IPS-20b (cell line): ENCODE measurements at regions not wholly inside any gene's neighbourhood (a gene's known extent, or its start where the extent isn't known, plus 50 kb on each side); places are given as distances from the start of the nearest gene placed in this dataset.

Experiments
- H3K27ac ChIP-seq: one replicate; pipeline ENCODE4 v1.5.1; 2013; ENCODE audit warnings: low read length
- H3K27me3 ChIP-seq: 2 replicates; pipeline ENCODE4 v1.6.1; 2013; ENCODE audit warnings: mild to moderate bottlenecking, low read length, inconsistent platforms; ENCODE audit not compliant: insufficient read depth
- H3K36me3 ChIP-seq: 2 replicates; pipeline ENCODE4 v1.6.1; 2013; ENCODE audit warnings: low read depth, mild to moderate bottlenecking, inconsistent platforms, low read length, moderate library complexity; ENCODE audit not compliant: insufficient read depth
- H3K4me1 ChIP-seq: 2 replicates; pipeline ENCODE4 v1.6.1; 2013; ENCODE audit warnings: mild to moderate bottlenecking, control low read depth, inconsistent platforms, low read length, moderate library complexity; ENCODE audit not compliant: insufficient read depth
- H3K4me3 ChIP-seq: 2 replicates; pipeline ENCODE4 v1.5.1; 2013; ENCODE audit warnings: mild to moderate bottlenecking, low read length, inconsistent platforms
- H3K9ac ChIP-seq: 2 replicates; pipeline ENCODE4 v1.6.1; 2013; ENCODE audit warnings: low read depth, mild to moderate bottlenecking, inconsistent platforms, low read length, moderate library complexity
- H3K9me3 ChIP-seq: 2 replicates; pipeline ENCODE4 v1.6.1; 2013; ENCODE audit warnings: mild to moderate bottlenecking, low read depth, low read length, inconsistent platforms; ENCODE audit not compliant: insufficient read depth

- Histone ChIP-seq H3K9me3 (no peaks in the 10 kb centered on the region), H3K4me3 (no peak overlapping the region), H3K27ac (no peak overlapping the region), H3K27me3 (no peaks in the 10 kb centered on the region), H3K4me1 (no peaks in the 10 kb centered on the region), H3K9ac (no peak overlapping the region), H3K36me3 (no peaks in the 10 kb centered on the region)
Measured at GRCh38 chr3:145780301-145780700, 380.7 kb downstream of the PLOD2 start.

- Histone ChIP-seq H3K4me3 (no peak overlapping the region), H3K4me1 (no peaks in the 10 kb centered on the region), H3K9ac (no peak overlapping the region), H3K9me3 (no peaks in the 10 kb centered on the region), H3K36me3 (no peaks in the 10 kb centered on the region), H3K27me3 (no peaks in the 10 kb centered on the region), H3K27ac (no peak overlapping the region)
Measured at GRCh38 chr3:145785668-145786067, 375.3 kb downstream of the PLOD2 start.

DNA sequence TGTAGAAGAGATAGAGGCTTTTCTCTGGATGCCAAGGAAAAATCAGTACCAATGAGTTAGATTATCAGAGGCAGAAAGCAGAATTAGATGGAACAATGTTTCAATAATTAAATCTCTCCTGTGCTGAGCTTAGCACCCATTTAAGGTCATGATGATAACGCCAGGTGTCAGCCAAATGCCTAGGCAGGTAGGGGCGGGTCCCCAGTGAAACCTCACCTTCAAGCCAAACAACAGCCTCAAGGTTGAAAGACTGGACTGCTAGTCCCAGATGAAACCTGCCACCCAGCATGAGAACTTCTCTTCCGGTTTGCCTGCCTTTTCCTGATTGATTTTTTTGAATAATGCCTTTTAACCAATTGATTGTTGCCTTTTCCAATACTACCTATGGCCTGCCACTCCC lies 363.0 kb downstream of the PLOD2 start:
- no peak overlapping the region for H3K9ac ChIP-seq
- H3K27me3 ChIP-seq: no peaks in the 10 kb centered on the region
- no peaks in the 10 kb centered on the region for H3K36me3 ChIP-seq
- no peaks in the 10 kb centered on the region for H3K9me3 ChIP-seq
- no peak overlapping the region for H3K27ac ChIP-seq
- peaks cover 17% of the 10 kb centered on the region for H3K4me1 ChIP-seq
- H3K4me3 ChIP-seq: no peak overlapping the region

GRCh38 chr3:145798696-145799537 lies 362.1 kb downstream of the PLOD2 start:
- H3K27me3 ChIP-seq: no peaks in the 10 kb centered on the region
- no peak overlapping the region for H3K4me3 ChIP-seq
- no peaks in the 10 kb centered on the region for H3K9me3 ChIP-seq
- peaks cover 17% of the 10 kb centered on the region for H3K4me1 ChIP-seq
- no peaks in the 10 kb centered on the region for H3K36me3 ChIP-seq
- H3K9ac ChIP-seq: no peak overlapping the region
- H3K27ac ChIP-seq: no peak overlapping the region

GRCh38 chr3:145801696-145802095 lies 359.3 kb downstream of the PLOD2 start:
- Histone ChIP-seq H3K27ac (no peak overlapping the region), H3K27me3 (no peaks in the 10 kb centered on the region), H3K9me3 (no peaks in the 10 kb centered on the region), H3K9ac (no peak overlapping the region), H3K4me3 (no peak overlapping the region), H3K36me3 (no peaks in the 10 kb centered on the region), H3K4me1 (peaks cover 17% of the 10 kb centered on the region)

GRCh38 chr3:145807990-145808389 lies 353.0 kb downstream of the PLOD2 start:
- no peak overlapping the region for H3K9ac ChIP-seq

GRCh38 chr3:145812391-145812790 lies 348.6 kb downstream of the PLOD2 start:
- H3K27ac ChIP-seq: no peak overlapping the region
- H3K9ac ChIP-seq: no peak overlapping the region
- peaks cover 18% of the 10 kb centered on the region; the same call in 1 of the 2 replicates for H3K4me1 ChIP-seq
- no peaks in the 10 kb centered on the region for H3K36me3 ChIP-seq
- no peak overlapping the region for H3K4me3 ChIP-seq
- H3K27me3 ChIP-seq: no peaks in the 10 kb centered on the region
- H3K9me3 ChIP-seq: no peaks in the 10 kb centered on the region

More at GRCh38 chr3:145807990-145808389, 353.0 kb downstream of the PLOD2 start:
- Histone ChIP-seq H3K36me3 (no peaks in the 10 kb centered on the region), H3K4me3 (no peak overlapping the region), H3K27ac (no peak overlapping the region), H3K27me3 (no peaks in the 10 kb centered on the region), H3K9me3 (no peaks in the 10 kb centered on the region), H3K4me1 (no peaks in the 10 kb centered on the region)

GRCh38 chr3:145815707-145816413 lies 345.1 kb downstream of the PLOD2 start:
- H3K4me3 ChIP-seq: peak overlapping the region; percentile 21; the same call in 1 of the 2 replicates
- H3K9me3 ChIP-seq: no peaks in the 10 kb centered on the region
- no peak overlapping the region; the same call in 1 of the 2 replicates for H3K9ac ChIP-seq
- peaks cover 21% of the 10 kb centered on the region; the same call in 1 of the 2 replicates for H3K4me1 ChIP-seq
- no peaks in the 10 kb centered on the region for H3K27me3 ChIP-seq
- H3K27ac ChIP-seq: no peak overlapping the region
- no peaks in the 10 kb centered on the region for H3K36me3 ChIP-seq

DNA sequence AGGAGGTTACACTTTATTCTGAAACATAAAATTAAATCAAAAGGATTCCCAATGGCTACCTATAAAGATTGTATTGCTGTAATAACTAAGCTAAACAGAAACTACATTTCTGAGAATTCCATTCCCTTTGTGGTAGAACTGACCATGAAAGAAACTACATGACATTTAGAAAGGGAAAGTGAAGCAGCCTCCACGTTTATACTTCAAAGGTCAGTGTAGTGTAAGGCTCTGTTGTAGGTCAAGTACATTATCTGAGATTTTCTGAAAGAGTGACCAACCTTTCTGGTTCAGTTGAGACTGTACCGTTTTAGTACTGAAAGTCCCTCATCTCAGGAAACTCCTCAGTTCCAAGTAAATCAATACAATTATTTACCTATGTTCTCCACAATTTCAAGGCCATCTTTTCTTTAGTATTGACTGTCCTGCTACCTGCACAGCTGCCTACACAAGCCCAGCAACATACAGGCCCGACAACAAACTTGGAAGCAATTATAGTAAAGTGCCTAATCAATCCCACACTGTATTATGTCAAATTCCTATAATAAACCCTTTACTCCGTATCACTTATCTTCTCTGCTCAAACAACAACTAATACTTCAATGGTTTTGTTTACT lies 343.0 kb downstream of the PLOD2 start:
- H3K27me3 ChIP-seq: no peaks in the 10 kb centered on the region
- no peak overlapping the region for H3K4me3 ChIP-seq
- no peak overlapping the region for H3K9ac ChIP-seq
- peaks cover 21% of the 10 kb centered on the region; the same call in 1 of the 2 replicates for H3K4me1 ChIP-seq
- no peak overlapping the region for H3K27ac ChIP-seq
- no peaks in the 10 kb centered on the region for H3K9me3 ChIP-seq
- no peaks in the 10 kb centered on the region for H3K36me3 ChIP-seq

- H3K27me3 ChIP-seq: no peaks in the 10 kb centered on the region
- H3K27ac ChIP-seq: no peak overlapping the region
- H3K9ac ChIP-seq: no peak overlapping the region
- no peaks in the 10 kb centered on the region for H3K36me3 ChIP-seq
- H3K4me3 ChIP-seq: no peak overlapping the region
- peaks cover 3% of the 10 kb centered on the region; the same call in 1 of the 2 replicates for H3K9me3 ChIP-seq
- peaks cover 21% of the 10 kb centered on the region; the same call in 1 of the 2 replicates for H3K4me1 ChIP-seq
Measured at GRCh38 chr3:145820170-145820569, 340.8 kb downstream of the PLOD2 start.

DNA sequence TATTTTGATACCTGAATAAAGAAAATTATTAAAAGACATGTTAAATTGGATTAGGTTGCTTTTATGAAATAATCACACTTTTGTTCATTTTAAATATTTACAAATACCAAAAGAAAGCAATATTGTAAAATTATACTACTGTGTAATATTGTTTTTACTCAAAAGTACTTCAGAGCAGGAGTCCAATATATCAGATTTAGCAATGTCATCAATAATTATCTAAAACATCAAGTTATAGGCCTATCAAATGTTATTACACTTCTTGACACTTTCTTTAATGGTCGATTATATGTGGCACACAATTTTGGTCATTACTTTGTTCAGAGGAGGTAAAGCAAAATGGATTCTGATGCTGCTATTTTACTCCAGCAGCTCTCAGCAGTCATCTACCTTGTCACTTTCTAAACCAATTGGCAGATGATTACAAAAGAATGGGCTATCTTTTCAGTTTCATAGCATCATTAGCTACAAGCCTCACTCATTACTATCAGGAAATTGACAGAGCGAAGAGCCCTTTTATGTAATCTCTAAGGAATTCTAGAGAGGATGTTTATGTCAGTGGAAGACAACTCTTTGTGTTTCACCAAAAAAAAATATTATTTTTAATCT lies 318.6 kb downstream of the PLOD2 start:
- Histone ChIP-seq H3K9me3 (no peaks in the 10 kb centered on the region), H3K27ac (no peak overlapping the region), H3K4me3 (no peak overlapping the region), H3K36me3 (no peaks in the 10 kb centered on the region), H3K9ac (no peak overlapping the region), H3K4me1 (no peaks in the 10 kb centered on the region), H3K27me3 (no peaks in the 10 kb centered on the region)
